ENCODE measurements at regions not wholly inside any gene's neighbourhood (a gene's known extent, or its start where the extent isn't known, plus 50 kb on each side); places are given as distances from the start of the nearest gene placed in this dataset.

DNA sequence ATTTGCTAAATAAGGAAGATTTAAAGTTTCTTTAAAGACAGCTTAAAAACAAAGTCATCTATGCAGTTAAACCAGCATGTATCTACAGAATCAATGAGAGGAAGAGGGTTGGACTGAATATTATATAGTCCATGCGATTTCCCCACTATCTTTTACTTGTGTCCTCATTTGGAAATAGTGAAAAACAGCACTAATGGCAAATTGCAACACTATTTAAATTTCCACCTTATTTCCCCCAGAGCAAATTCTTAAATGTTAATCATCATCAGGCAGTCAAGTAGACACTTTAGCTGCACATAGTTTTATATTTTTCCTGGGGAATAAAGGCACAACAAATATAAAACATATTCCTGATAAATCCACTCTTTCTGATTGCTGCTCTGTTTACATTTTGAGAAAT lies 114.6 kb downstream of the LCA5 start:
- ChIA-PET POLR2A (no interaction called here), CTCF (no interaction called here)
- no peak for DNase-seq (ENCODE audit: low read depth, low spot score)
- TF ChIP-seq, protein P1, sequence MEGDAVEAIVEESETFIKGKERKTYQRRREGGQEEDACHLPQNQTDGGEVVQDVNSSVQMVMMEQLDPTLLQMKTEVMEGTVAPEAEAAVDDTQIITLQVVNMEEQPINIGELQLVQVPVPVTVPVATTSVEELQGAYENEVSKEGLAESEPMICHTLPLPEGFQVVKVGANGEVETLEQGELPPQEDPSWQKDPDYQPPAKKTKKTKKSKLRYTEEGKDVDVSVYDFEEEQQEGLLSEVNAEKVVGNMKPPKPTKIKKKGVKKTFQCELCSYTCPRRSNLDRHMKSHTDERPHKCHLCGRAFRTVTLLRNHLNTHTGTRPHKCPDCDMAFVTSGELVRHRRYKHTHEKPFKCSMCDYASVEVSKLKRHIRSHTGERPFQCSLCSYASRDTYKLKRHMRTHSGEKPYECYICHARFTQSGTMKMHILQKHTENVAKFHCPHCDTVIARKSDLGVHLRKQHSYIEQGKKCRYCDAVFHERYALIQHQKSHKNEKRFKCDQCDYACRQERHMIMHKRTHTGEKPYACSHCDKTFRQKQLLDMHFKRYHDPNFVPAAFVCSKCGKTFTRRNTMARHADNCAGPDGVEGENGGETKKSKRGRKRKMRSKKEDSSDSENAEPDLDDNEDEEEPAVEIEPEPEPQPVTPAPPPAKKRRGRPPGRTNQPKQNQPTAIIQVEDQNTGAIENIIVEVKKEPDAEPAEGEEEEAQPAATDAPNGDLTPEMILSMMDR (IDR thresholded peaks at IDR 0.05; ENCODE audit: insufficient read depth, low read length, missing control alignments), result no peak
- H3K4me3 ChIP-seq (ENCODE audit: low read depth, low read length), result no peak overlapping the region

DNA sequence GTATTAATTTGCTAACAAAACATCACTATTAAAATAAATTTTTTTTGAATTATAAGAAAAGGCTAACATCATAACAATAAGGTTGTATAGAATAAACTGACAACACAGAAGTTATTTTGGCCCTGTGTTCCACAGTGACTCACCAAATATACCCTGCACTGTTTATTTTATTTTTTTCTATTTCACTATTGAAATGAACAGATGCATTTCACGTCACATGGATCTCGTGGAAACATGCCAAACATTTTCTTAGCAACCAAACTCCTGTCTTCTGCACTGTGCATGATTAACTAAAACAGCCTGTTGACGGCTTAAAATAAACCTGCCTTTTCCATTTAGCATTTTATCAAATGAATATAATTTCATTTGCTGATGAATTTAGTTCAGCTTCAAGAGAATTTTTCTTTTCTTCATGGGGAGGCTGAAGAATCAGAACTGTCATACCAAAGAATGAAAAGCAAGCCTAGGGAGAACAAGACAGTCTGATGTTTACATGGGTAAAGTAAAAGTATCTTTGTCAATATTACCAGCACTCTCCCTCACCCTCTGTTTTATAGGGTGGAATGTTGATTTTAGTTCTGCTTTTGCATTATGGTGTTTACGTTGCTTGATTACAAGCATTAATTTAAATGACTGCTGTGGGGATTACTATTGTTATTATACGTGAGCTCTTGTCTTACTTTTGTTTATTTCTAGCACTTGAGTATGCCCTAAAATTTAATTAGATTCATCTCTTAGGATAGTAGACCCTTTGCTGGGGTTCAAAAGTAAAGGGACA lies 115.3 kb downstream of the LCA5 start:
- ChIA-PET POLR2A (no interaction called here), CTCF (no interaction called here)
- no peak overlapping the region for H3K4me3 ChIP-seq (ENCODE audit: low read depth, low read length)
- TF ChIP-seq, protein P1 (IDR thresholded peaks at IDR 0.05; ENCODE audit: insufficient read depth, low read length, missing control alignments), result no peak
- peak; percentile 45 for DNase-seq (ENCODE audit: low read depth, low spot score)

DNA sequence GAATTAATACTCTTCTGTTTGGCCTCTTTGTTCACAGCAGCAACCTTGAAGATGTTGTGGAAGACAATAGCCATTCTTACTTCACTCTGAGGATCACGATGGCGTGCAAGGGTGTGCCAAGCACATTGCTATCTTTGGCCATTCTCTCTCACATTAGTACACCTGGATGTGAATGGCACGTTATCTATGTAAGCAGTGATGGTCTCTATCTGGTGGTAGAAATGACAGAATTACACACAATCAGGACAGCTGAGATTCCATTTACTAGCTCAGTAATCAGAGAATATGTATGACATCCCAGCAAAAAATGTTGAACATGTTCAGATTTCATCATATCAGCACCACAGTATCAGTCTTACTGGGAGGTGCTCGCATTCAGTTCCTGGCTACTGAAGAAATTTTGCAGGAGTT lies 116.2 kb downstream of the LCA5 start:
- TF ChIP-seq, protein P1 (IDR thresholded peaks at IDR 0.05; ENCODE audit: insufficient read depth, low read length, missing control alignments), result no peak
- CTCF ChIA-PET, result no interaction called here
- POLR2A ChIA-PET, result no interaction called here
- no peak overlapping the region for H3K4me3 ChIP-seq (ENCODE audit: low read depth, low read length)
- peak; percentile 17 for DNase-seq (ENCODE audit: low read depth, low spot score)

DNA sequence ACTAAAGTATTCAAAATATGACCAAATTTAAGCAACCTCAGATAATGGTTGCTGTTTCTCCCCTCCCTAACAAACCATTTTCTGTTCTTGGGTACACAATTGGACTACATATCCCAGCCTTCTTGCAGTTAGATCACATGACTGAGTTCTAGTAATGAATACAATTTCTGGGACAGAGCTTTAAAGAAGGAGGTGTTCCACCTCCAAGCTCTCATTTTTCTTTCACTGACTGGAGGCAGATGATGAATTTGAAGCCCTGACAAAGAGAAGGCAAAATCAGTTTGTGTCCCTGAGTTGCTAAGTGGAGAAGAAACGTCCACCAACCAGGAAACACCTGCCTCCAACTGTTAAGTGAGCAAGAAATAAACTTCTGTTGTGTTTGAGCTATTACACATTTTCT lies 117.2 kb downstream of the LCA5 start:
- TF ChIP-seq, protein P1 (IDR thresholded peaks at IDR 0.05; ENCODE audit: insufficient read depth, low read length, missing control alignments), result no peak
- ChIA-PET CTCF (no interaction called here), POLR2A (no interaction called here)
- DNase-seq (ENCODE audit: low read depth, low spot score), result no peak
- no peak overlapping the region for H3K4me3 ChIP-seq (ENCODE audit: low read depth, low read length)

DNA sequence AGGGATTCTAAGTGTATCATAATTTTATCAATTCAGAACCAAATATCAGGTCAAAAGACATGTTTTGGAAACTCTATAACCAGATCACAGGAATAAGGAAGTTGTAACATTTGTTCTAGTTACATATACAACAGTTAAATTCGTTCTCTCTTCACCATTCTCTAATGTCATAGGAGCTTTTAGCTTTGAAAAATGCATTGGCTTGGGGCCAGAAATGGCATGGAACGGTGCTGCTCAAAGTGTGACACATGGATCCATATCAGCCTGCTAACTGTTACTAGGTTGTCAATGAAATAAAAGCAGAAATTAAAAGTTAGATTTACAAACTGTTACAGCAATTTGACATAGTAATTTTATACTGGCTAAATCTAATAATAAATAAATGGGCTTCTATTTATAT lies 120.3 kb downstream of the LCA5 start:
- no peak overlapping the region for H3K4me3 ChIP-seq (ENCODE audit: low read depth, low read length)
- ChIA-PET POLR2A (no interaction called here), CTCF (no interaction called here)
- no peak for DNase-seq (ENCODE audit: low read depth, low spot score)
- TF ChIP-seq, protein P1 (IDR thresholded peaks at IDR 0.05; ENCODE audit: insufficient read depth, low read length, missing control alignments), result no peak

DNA sequence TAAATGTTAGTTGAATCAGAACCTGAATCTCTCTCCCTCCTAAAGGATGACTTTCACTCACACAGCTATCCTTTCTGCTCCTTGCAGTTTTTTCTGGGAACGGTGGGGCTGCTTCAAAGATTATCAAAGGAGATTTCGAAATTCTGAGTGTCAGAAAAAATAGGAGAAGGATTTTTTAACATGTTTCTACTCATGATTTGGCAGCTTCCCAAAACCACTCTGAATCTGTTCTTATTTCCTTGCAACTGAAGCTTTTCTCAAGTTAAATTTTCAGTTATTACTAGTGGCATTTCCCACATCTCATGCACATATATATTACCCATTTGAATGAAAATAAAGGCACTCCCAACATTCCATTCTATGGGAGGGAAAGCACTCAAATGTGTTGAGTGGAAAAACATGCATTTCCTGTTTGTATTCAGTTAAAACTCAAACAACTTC lies 123.6 kb downstream of the LCA5 start:
- no peak overlapping the region for H3K4me3 ChIP-seq (ENCODE audit: low read depth, low read length)
- POLR2A ChIA-PET, result no interaction called here
- DNase-seq (ENCODE audit: low read depth, low spot score), result no peak
- CTCF ChIA-PET, result no interaction called here
- TF ChIP-seq, protein P1 (IDR thresholded peaks at IDR 0.05; ENCODE audit: insufficient read depth, low read length, missing control alignments), result no peak
